DMS53 treated with DMSO at 0.1 percent for 48 hours (cell line): ENCODE measurements at regions not wholly inside any gene's neighbourhood (a gene's known extent, or its start where the extent isn't known, plus 50 kb on each side); places are given as distances from the start of the nearest gene placed in this dataset.

ENCODE experiments used
- DNase-seq: peaks from one replicate; lab custom pipeline; 2025; ENCODE audit not compliant: unreplicated experiment; lab: John Stamatoyannopoulos, UW

DNA sequence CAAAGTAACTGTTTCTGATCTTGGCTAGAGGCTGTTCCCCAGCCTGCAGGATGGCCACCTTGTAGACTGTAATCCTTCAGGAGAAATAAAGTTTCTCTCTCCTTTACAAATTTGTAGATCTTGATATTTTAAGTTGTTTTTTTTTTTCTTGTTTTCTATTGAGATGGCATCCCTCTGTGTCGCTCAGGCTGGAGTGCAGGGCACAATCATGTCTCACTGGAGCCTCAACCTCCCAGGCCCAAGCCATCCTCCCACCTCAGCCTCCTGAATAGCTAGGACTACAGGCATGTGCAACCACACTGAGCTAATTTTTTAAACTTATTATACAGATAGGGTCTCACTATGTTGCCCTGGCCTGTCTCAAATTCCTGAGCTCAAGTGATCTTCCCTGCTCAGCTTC lies 389.8 kb upstream of the LRRC4C start:
- no peak for DNase-seq

DNA sequence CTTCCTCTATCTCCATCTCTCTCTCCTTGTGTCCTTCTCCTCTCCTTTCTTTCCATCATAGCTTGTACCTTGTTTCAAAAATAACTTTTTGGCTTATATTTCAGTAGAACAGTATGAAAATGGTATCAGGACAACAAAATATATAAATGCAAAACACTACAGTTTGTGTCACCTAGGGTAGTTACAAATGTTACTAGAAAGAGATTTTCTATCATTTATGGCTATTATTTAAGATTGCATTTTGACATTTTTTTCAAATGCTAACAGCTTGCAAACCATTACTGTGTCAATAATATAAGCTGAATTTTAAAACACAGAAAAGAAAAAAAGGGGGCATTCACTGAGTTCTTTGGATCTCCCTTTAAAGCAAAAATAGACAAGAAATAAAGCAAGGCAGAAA lies 392.3 kb upstream of the LRRC4C start:
- no peak for DNase-seq

GRCh38 chr11:41861838-41862237 lies 402.4 kb upstream of the LRRC4C start:
- no peak for DNase-seq

- DNase-seq: no peak
Observed at GRCh38 chr11:41866525-41866924, 407.1 kb upstream of the LRRC4C start.

- no peak for DNase-seq
Observed at GRCh38 chr11:41868606-41869005, 409.2 kb upstream of the LRRC4C start.

DNA sequence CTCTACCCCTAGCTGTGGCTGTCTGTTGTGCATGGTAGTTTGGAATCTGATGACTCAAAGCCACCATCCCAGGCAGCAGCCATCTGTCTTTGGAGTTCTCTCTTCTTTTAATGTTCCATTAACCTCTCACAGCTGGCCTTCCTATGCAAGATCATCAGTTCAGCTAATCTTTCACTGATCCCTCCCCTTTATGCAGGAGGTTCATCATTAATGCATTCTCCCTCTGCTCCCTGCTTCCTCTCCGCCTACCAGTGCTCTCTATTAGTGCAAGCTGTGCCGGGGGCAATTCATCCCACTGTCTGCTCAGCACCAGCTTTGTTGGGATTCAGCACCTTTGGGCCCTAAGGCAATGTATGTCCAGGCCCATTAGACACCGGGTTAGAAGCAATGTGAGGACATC lies 413.0 kb upstream of the LRRC4C start:
- DNase-seq: no peak

GRCh38 chr11:41872870-41873269 lies 413.4 kb upstream of the LRRC4C start:
- DNase-seq: no peak

DNA sequence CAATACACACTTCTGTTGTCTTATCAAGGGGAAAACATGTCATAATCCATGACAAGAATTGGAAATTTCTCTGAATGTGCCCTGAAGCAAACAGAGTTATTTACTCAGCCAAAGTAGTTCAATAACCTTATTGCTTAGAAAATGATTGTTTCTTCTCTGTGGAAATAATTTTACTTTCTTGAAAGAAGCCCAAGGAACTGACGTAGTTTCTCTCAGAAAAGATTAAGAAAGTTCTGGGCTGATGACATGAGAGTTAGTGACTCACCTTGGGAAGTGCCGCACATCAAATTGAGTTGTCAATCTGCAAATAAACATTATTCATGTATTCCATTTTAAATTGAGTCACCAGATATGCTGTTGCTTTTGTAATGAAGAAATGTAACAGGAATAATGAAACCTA lies 418.6 kb upstream of the LRRC4C start:
- DNase-seq: no peak

DNA sequence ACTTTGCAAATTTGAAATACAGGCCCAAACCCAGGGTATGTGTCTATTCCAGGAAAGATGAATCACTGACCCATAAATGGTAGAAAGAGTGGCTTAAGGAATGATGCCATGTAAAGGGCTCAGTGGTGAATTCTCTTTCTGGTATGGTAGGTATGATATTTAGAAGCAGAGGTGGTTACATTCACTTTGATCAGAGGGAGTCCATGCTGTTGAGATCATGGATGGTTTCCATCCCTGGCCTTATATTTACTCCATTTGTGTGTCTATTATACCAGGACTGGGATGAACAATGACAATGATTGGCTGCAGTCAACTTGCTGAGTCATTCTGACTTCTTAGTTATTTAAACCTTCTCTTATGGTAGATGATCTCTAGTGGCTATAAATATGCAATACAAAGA lies 419.8 kb upstream of the LRRC4C start:
- no peak for DNase-seq

GRCh38 chr11:41895081-41895480 lies 435.6 kb upstream of the LRRC4C start:
- DNase-seq: no peak

GRCh38 chr11:41897991-41898390 lies 438.5 kb upstream of the LRRC4C start:
- no peak for DNase-seq

DNA sequence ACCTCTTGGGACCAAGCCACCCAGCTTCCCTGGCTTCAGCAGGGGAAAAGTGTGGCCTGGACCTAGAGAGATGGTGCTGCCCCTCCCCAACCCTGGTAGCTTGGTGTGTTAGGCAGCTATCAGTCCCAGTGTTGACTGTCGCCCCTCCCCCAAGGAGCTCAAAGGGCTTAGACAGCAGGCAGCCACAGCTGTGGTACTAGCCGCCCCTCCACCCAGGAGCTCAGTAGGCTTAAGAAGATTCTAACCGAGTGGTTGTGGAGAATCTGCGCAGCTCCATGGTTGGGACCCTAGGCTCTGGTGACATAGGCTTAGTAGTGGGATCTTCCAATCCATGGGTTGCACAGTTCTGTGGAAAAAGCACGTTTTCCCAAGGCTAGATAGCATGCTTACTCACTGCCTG lies 458.4 kb upstream of the LRRC4C start:
- no peak for DNase-seq

- DNase-seq: no peak
Observed at GRCh38 chr11:41920374-41920773, 460.9 kb upstream of the LRRC4C start.

DNA sequence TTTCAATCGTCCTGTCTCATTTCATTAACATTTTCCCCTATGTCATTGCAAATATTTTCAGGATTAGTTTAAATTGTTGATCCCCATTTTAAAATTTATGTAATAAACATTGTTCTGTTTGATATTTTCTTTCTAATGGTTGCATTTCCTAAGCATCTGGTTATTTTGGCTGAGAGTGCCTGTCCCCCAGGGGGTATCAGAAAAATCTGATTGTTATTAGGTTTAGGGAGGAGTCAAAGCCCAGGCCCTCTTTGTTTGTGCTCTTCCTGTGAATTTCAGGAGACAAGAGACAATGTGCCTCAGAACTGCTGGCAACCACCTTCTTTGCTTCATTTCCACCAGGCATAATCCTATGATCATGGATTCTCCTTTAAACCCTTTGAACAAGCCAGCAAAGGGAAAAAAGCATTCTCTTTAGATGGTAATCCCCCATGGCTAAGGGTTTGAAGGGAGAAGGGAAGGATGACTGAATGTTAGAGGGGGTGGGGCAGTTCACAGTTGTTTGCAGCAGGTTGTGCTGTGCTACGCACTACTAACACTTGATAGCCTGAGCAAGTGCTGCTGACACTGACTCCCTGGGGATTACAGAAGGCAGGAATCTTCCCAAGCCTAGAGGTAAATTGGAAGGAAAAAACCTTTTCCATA lies 462.4 kb upstream of the LRRC4C start:
- no peak for DNase-seq

- no peak for DNase-seq
Observed at GRCh38 chr11:41926339-41926738, 466.9 kb upstream of the LRRC4C start.

DNA sequence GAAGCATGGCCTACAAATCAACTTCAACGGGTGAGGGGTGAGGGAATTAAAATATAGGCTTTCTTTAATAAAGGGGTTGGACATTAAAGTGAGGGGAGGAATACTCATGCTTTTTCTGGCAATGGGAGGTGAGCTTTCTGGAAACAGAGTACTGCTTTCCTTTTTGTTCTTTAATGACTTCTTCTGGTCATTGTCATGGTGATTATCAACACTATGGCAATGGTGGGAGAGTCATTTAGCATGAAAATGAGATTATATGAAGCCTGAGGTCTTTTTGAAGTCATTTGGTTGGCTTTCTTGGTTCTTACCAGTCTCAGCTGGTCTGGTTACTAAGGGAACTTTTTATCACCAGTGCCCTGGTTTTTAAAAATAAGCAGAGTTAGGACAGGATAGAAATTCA lies 475.8 kb upstream of the LRRC4C start:
- no peak for DNase-seq

DNA sequence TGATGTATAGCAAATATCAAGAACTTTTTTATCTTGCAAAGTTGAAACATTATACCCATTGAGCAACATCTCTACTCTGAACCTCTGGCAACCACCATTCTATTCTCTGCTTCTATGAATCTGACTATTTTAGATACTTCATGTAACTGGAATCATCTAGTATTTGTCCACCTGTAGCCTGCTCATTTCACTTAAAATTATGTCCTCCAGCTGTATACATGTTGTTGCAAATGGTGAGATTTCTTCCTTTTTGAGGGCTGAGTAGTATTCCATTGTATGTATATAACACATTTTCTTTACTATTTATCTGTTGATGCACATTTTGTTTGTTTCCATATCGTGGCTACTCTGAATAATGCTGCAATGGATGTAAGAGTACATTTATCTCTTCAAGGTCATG lies 476.3 kb upstream of the LRRC4C start:
- DNase-seq: no peak

GRCh38 chr11:41943656-41944055 lies 484.2 kb upstream of the LRRC4C start:
- no peak for DNase-seq

DNA sequence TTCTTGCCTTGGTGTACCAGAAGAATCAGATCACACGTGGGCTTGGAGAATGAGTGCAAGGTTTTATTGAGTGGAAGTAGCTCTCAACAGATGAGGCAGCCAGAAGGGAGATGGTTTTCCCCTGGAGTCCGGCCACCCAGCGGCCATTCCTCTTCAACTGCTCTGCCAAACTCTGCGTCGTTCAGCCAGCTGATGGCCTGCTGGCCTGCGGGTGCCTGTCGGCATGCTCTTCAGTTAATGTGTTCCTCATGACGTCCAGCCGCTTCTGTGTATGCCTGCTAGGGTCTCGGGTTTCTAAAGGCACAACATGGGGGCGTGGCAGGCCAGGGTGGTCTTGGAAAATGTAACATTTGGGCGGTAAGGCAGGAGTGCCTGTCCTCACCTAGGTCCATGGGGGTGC lies 487.9 kb upstream of the LRRC4C start:
- DNase-seq: no peak

DNA sequence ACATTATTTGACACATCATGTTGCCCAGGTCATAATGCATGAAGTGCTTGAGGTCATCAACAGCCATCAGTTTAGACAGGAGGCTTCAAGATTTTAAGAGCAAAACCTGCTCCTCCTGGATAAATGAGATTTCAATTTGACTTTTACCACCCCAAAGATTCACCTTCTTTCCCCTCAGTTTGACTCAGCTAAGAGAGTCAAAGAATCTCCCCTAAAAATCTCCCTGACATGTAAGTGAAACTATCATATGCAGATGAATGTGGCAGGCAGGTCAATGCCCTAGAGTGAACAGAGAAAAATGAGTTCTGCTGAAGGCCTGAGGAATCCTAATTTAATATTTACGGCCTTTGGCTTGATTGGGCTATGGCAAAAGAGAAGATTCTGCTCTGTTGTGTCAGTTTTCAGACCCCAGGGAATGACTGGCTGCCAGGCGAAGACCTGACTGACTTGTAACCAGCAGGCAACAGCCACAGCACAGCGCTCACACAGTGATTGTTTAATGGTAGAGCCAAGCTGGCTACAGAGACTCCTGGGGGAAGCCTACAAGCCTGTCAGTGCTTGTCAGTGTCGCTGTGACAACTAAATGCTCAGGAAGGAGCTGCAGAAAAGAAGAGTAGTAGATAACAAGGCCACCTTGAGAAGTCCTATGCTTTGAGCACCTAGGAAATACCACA lies 491.2 kb upstream of the LRRC4C start:
- no peak for DNase-seq

- DNase-seq: no peak
Observed at GRCh38 chr11:41954034-41954433, 494.6 kb upstream of the LRRC4C start.

- no peak for DNase-seq
Observed at GRCh38 chr11:41955066-41955465, 495.6 kb upstream of the LRRC4C start.
